ENCODE measurements at regions not wholly inside any gene's neighbourhood (a gene's known extent, or its start where the extent isn't known, plus 50 kb on each side); places are given as distances from the start of the nearest gene placed in this dataset.

DNA sequence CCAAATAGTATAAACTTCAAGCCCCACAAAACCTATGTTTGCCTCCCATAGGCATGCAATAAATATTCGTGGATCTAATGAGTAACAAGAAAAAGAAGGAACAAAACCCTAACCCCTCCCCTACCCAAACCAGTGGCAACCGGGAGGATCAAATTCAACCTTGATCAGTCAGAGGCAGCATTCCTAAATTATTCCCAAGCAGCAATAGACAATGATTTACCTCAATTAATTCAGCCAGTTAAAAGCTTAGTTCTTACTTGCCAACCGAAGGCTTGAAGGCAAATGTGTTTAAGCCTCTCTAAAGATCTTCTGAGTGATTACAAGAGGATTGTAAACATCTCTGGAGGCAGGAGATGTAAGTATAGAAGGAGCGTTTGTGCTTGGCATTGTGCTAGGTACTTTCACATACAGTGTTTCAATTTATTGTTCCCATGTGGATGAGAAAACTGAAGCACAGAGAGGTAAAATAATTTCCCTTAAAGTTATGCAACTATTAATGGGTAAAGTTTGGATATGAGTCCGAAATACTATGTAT lies 197.7 kb downstream of the MTX2 start:
- DNase-seq (ENCODE audit: low read depth in 1 of 2, low spot score in 2 of 2) = no peak
- H3K27me3 ChIP-seq (replicated peaks) = no peaks in the 10 kb centered on the region
- no peaks in the 10 kb centered on the region for H3K36me3 ChIP-seq

GRCh38 chr2:176467595-176467994 lies 198.4 kb downstream of the MTX2 start:
- no peak overlapping the region for H3K4me3 ChIP-seq
- H3K9me3 ChIP-seq (replicated peaks) = no peaks in the 10 kb centered on the region
- DNase-seq (ENCODE audit: low read depth in 1 of 2, low spot score in 2 of 2) = no peak
- H3K4me1 ChIP-seq (replicated peaks) = peaks cover 26% of the 10 kb centered on the region
- no peaks in the 10 kb centered on the region for H3K36me3 ChIP-seq
- no peak overlapping the region for H3K27ac ChIP-seq
- no peaks in the 10 kb centered on the region for H3K27me3 ChIP-seq (replicated peaks)

More for the DNA sequence above, 197.7 kb downstream of the MTX2 start:
- Histone ChIP-seq H3K9me3 (replicated peaks) (no peaks in the 10 kb centered on the region), H3K4me1 (replicated peaks) (peaks cover 26% of the 10 kb centered on the region), H3K27ac (no peak overlapping the region), H3K4me3 (no peak overlapping the region)

- Histone ChIP-seq H3K4me1 (replicated peaks) (peaks cover 23% of the 10 kb centered on the region), H3K4me3 (no peak overlapping the region), H3K27me3 (replicated peaks) (no peaks in the 10 kb centered on the region), H3K27ac (no peak overlapping the region), H3K9me3 (replicated peaks) (no peaks in the 10 kb centered on the region), H3K36me3 (no peaks in the 10 kb centered on the region)
- no peak for DNase-seq (ENCODE audit: low read depth in 1 of 2, low spot score in 2 of 2)
Observed at GRCh38 chr2:176468457-176469113, 199.3 kb downstream of the MTX2 start.

DNA sequence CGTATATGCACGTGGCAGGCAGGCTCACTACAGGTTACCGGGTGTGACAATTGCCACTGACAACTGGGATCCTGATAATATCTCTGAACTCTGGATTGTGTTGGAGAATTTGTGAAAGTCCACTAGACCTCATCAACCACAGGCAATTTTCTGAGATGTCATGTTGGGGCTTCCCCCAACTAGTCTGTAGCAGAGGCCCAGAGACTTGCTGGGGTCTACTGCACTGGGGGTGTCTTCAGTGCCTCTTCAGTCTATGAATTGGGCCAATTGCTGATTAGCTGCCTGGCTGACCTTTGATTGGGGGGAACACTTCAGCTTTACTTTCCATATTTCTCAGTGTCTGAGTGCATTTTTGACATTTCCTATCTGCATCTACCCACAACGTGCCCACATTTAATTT lies 201.5 kb downstream of the MTX2 start:
- Histone ChIP-seq H3K27me3 (replicated peaks) (no peaks in the 10 kb centered on the region), H3K36me3 (no peaks in the 10 kb centered on the region), H3K4me1 (replicated peaks) (peaks cover 20% of the 10 kb centered on the region), H3K4me3 (no peak overlapping the region), H3K9me3 (replicated peaks) (no peaks in the 10 kb centered on the region), H3K27ac (no peak overlapping the region)
- DNase-seq (ENCODE audit: low read depth in 1 of 2, low spot score in 2 of 2) = no peak

- Histone ChIP-seq H3K4me1 (replicated peaks) (peaks cover 20% of the 10 kb centered on the region), H3K27ac (no peak overlapping the region), H3K27me3 (replicated peaks) (no peaks in the 10 kb centered on the region), H3K4me3 (no peak overlapping the region), H3K36me3 (no peaks in the 10 kb centered on the region), H3K9me3 (replicated peaks) (no peaks in the 10 kb centered on the region)
- no peak for DNase-seq (ENCODE audit: low read depth in 1 of 2, low spot score in 2 of 2)
Observed at GRCh38 chr2:176471949-176472348, 202.7 kb downstream of the MTX2 start.

DNA sequence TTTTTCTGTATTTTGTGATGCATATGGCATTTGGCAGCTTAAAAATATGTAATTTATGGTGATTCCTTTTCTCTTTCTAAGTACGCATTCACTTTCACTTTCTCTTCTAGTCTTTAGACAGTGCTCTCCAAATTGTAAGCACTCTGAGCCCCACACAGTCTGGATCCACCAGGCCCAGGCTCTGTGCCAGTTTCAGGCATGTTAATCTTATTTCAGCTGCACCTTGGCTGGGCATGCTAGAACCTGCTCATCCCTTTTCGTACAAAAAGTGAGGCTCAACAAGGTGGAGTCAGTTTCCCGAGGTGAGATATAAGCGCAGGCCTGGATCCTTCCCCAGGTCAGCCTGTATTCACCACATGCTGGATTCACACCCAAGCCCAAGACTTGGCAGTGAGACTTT lies 203.9 kb downstream of the MTX2 start:
- Histone ChIP-seq H3K36me3 (no peaks in the 10 kb centered on the region), H3K9me3 (replicated peaks) (no peaks in the 10 kb centered on the region), H3K4me1 (replicated peaks) (peaks cover 17% of the 10 kb centered on the region), H3K4me3 (peak overlapping the region; percentile 17), H3K27me3 (replicated peaks) (no peaks in the 10 kb centered on the region), H3K27ac (peak overlapping the region; percentile 25)
- peak in 1 of 2 experiments; percentile 54 for DNase-seq (ENCODE audit: low read depth in 1 of 2, low spot score in 2 of 2)

GRCh38 chr2:176473851-176474250 lies 204.6 kb downstream of the MTX2 start:
- Histone ChIP-seq H3K4me1 (replicated peaks) (peaks cover 11% of the 10 kb centered on the region), H3K27me3 (replicated peaks) (no peaks in the 10 kb centered on the region), H3K36me3 (no peaks in the 10 kb centered on the region), H3K27ac (no peak overlapping the region), H3K9me3 (replicated peaks) (no peaks in the 10 kb centered on the region), H3K4me3 (no peak overlapping the region)
- DNase-seq (ENCODE audit: low read depth in 1 of 2, low spot score in 2 of 2) = no peak

GRCh38 chr2:176477336-176477735 lies 208.1 kb downstream of the MTX2 start:
- H3K4me3 ChIP-seq = no peak overlapping the region
- H3K9me3 ChIP-seq (replicated peaks) = no peaks in the 10 kb centered on the region
- no peak overlapping the region for H3K27ac ChIP-seq
- H3K36me3 ChIP-seq = no peaks in the 10 kb centered on the region
- no peaks in the 10 kb centered on the region for H3K27me3 ChIP-seq (replicated peaks)
- DNase-seq (ENCODE audit: low read depth in 1 of 2, low spot score in 2 of 2) = no peak
- peaks cover 7% of the 10 kb centered on the region for H3K4me1 ChIP-seq (replicated peaks)

GRCh38 chr2:176479961-176480360 lies 210.7 kb downstream of the MTX2 start:
- Histone ChIP-seq H3K9me3 (replicated peaks) (no peaks in the 10 kb centered on the region), H3K27me3 (replicated peaks) (no peaks in the 10 kb centered on the region), H3K27ac (no peak overlapping the region), H3K4me1 (replicated peaks) (peaks cover 8% of the 10 kb centered on the region; the same call in 1 of the 2 replicates), H3K4me3 (no peak overlapping the region), H3K36me3 (no peaks in the 10 kb centered on the region)
- DNase-seq (ENCODE audit: low read depth in 1 of 2, low spot score in 2 of 2) = no peak

GRCh38 chr2:176482107-176482506 lies 212.9 kb downstream of the MTX2 start:
- no peak for DNase-seq (ENCODE audit: low read depth in 1 of 2, low spot score in 2 of 2)
- Histone ChIP-seq H3K4me3 (no peak overlapping the region), H3K36me3 (no peaks in the 10 kb centered on the region), H3K4me1 (replicated peaks) (peaks cover 8% of the 10 kb centered on the region; the same call in 1 of the 2 replicates), H3K27me3 (replicated peaks) (no peaks in the 10 kb centered on the region), H3K9me3 (replicated peaks) (no peaks in the 10 kb centered on the region), H3K27ac (no peak overlapping the region)

DNA sequence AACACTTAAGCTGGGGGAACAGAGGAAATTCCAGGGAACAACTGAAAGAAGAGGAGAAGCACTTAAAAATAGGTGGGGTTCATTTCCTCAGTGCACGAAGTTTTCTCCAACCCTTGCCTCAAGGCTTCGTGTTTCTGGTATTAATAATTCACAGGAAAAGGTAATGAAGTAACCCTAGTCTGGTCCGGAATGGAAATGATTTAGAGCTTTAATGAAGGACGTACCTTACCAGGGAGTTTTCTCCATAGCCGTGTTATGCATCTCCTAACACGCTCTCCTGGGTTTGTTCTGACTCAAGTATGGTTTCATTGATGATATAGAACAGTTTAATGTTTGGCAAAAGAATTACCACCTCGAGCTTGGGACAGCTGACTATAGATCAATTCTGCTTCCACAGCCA lies 214.2 kb downstream of the MTX2 start:
- no peak for DNase-seq (ENCODE audit: low read depth in 1 of 2, low spot score in 2 of 2)
- Histone ChIP-seq H3K36me3 (no peaks in the 10 kb centered on the region), H3K27me3 (replicated peaks) (no peaks in the 10 kb centered on the region), H3K4me1 (replicated peaks) (peaks cover 10% of the 10 kb centered on the region; the same call in 1 of the 2 replicates), H3K27ac (no peak overlapping the region), H3K9me3 (replicated peaks) (no peaks in the 10 kb centered on the region), H3K4me3 (no peak overlapping the region)

DNA sequence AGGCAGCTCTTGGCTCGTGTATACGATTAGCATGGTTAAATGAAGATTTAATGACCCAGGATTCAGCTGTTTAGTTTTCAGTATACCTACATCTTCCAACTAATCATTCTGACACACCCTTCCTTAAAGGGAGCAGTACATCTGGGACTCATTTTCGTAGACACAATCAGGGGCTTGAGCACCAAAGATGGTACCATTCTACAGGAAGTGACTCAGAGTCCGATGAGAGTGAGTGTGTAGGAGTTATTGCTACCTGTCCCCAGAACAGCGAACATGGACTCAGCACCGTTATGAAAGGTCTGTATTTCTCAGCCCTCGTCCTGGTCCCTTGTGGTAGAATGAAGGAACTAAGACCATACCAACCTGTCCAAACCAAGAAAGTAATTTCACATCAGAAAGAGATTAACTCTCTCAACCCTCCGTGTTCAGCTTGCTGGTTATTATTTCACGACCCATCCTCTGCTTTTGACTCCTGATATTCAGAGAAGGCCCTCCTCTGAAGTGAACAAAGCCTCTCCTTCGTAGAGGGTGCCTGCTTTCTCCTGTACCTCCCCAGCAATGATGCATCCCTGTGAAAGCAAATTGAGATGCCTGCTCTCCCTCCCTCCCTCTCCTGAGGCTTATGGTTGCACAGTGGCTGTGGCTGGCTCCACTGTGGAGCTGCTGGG lies 214.8 kb downstream of the MTX2 start:
- DNase-seq (ENCODE audit: low read depth in 1 of 2, low spot score in 2 of 2) = no peak
- Histone ChIP-seq H3K4me1 (replicated peaks) (peaks cover 15% of the 10 kb centered on the region; the same call in 1 of the 2 replicates), H3K36me3 (no peaks in the 10 kb centered on the region), H3K4me3 (no peak overlapping the region), H3K9me3 (replicated peaks) (no peaks in the 10 kb centered on the region), H3K27ac (no peak overlapping the region), H3K27me3 (replicated peaks) (no peaks in the 10 kb centered on the region)

DNA sequence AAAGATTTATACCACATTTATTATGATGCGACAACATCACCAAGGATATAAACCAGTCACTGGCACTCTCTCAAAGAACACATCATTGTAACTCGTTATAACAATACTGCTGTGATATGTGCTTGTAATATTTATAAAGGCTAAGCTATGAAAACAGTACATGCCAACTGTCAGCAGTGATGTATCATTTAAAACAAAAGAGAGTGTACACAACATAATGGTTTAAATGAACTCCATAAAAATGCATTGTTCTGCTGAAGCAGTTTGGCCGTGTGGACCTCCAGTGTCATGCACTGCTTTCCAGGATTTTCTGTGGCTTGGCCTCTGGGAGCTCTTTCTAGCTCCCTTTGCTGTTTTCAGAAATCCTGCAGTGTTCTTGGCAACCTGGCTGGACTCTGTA lies 215.6 kb downstream of the MTX2 start:
- Histone ChIP-seq H3K4me3 (no peak overlapping the region), H3K27me3 (replicated peaks) (no peaks in the 10 kb centered on the region), H3K9me3 (replicated peaks) (no peaks in the 10 kb centered on the region), H3K4me1 (replicated peaks) (peaks cover 15% of the 10 kb centered on the region; the same call in 1 of the 2 replicates), H3K27ac (no peak overlapping the region), H3K36me3 (no peaks in the 10 kb centered on the region)
- DNase-seq (ENCODE audit: low read depth in 1 of 2, low spot score in 2 of 2) = peak in 1 of 2 experiments; percentile 47

DNA sequence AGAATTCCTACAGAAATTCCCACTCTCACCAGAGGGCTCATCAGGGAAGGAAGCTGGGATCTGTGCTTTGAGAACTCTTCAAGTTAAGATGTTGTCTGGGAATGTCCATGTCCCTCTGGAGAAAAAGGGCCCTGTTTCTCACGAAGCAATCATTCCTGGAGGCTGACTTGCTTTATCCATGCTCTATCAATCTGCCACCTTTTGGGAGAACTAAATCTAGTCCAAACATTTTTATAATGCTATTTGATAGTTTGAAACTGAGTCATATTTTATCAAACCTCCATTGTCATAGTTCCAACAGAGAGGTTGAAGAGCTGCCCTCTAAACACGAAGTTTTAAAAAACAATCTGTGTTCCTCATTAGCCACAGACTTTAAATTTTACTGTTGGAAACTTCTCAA lies 219.2 kb downstream of the MTX2 start:
- peaks cover 30% of the 10 kb centered on the region for H3K4me1 ChIP-seq (replicated peaks)
- no peak overlapping the region for H3K4me3 ChIP-seq
- H3K9me3 ChIP-seq (replicated peaks) = no peaks in the 10 kb centered on the region
- H3K27ac ChIP-seq = no peak overlapping the region
- no peaks in the 10 kb centered on the region for H3K27me3 ChIP-seq (replicated peaks)
- DNase-seq (ENCODE audit: low read depth in 1 of 2, low spot score in 2 of 2) = no peak
- H3K36me3 ChIP-seq = no peaks in the 10 kb centered on the region

All from SJSA1 (cell line).